Cerebellar cortex (tissue), 1 donor: ENCODE measurements at regions not wholly inside any gene's neighbourhood (a gene's known extent, or its start where the extent isn't known, plus 50 kb on each side); places are given as distances from the start of the nearest gene placed in this dataset.
"Not testable (repeated sequence)": the region's sequence is repeated elsewhere in the genome, so short reads cannot be mapped to it uniquely, and the experiment has no call there.

Experiments used
- DNase-seq: peaks from one replicate; pipeline ENCODE4 v3.0.0-alpha.2; 2015; ENCODE audit warnings: low spot score

- no peak for DNase-seq
Measured at GRCh38 chr14:24744641-24745040, 110.7 kb upstream of the GZMB start.

GRCh38 chr14:24741871-24742270, 107.9 kb upstream of the GZMB start:
- no peak for DNase-seq

GRCh38 chr14:24735984-24736630, 102.1 kb upstream of the GZMB start:
- no peak for DNase-seq

GRCh38 chr14:24734917-24735500, 101.0 kb upstream of the GZMB start:
- DNase-seq, result peak; percentile 41

- DNase-seq, result no peak
Measured at GRCh38 chr14:24726480-24726879, 92.5 kb upstream of the GZMB start.

GRCh38 chr14:24725311-24725710, 91.3 kb upstream of the GZMB start:
- no peak for DNase-seq

GRCh38 chr14:24721775-24722174, 87.8 kb upstream of the GZMB start:
- no peak for DNase-seq

GRCh38 chr14:24715239-24715638, 81.2 kb upstream of the GZMB start:
- DNase-seq, result no peak

- DNase-seq, result no peak
Measured at GRCh38 chr14:24713404-24713803, 79.4 kb upstream of the GZMB start.

GRCh38 chr14:24712909-24713308, 78.9 kb upstream of the GZMB start:
- DNase-seq, result no peak

- DNase-seq, result no peak
Measured at GRCh38 chr14:24712374-24712773, 78.4 kb upstream of the GZMB start.

GRCh38 chr14:24710403-24711112, 76.6 kb upstream of the GZMB start:
- DNase-seq, result peak; percentile 34

- no peak for DNase-seq
Measured at GRCh38 chr14:24708684-24709083, 74.7 kb upstream of the GZMB start.

GRCh38 chr14:24706351-24706750, 72.4 kb upstream of the GZMB start:
- DNase-seq, result no peak

GRCh38 chr14:24705840-24706239, 71.8 kb upstream of the GZMB start:
- DNase-seq, result no peak

GRCh38 chr14:24701062-24701461, 67.1 kb upstream of the GZMB start:
- DNase-seq, result no peak

GRCh38 chr14:24700511-24700910, 66.5 kb upstream of the GZMB start:
- no peak for DNase-seq

GRCh38 chr14:24699052-24699451, 65.1 kb upstream of the GZMB start:
- no peak for DNase-seq

GRCh38 chr14:24696280-24696920, 62.4 kb upstream of the GZMB start:
- not testable (repeated sequence) for DNase-seq

GRCh38 chr14:24695265-24696241, 61.6 kb upstream of the GZMB start:
- peak; percentile 0 for DNase-seq

GRCh38 chr14:24694680-24695079, 60.7 kb upstream of the GZMB start:
- no peak for DNase-seq

- no peak for DNase-seq
Measured at GRCh38 chr14:24693983-24694382, 60.0 kb upstream of the GZMB start.
